HG03066 (cell line): ENCODE measurements at regions not wholly inside any gene's neighbourhood (a gene's known extent, or its start where the extent isn't known, plus 50 kb on each side); places are given as distances from the start of the nearest gene placed in this dataset.

Experiments
- ATAC-seq: cut with Tn5 transposase; IDR thresholded peaks from one replicate; pipeline ENCODE4 v1.9.1; 2021; ENCODE audit warnings: low read depth; ENCODE audit not compliant: unreplicated experiment

GRCh38 chr4:35534962-35535361 lies 709.4 kb downstream of the ARAP2 start:
- ATAC-seq = no peak

- no peak for ATAC-seq
Measured at GRCh38 chr4:35538807-35539206, 705.5 kb downstream of the ARAP2 start.

- no peak for ATAC-seq
Measured at GRCh38 chr4:35539404-35540055, 704.8 kb downstream of the ARAP2 start.

- no peak for ATAC-seq
Measured at GRCh38 chr4:35541146-35541887, 703.0 kb downstream of the ARAP2 start.

GRCh38 chr4:35541888-35542213 lies 702.5 kb downstream of the ARAP2 start:
- no peak for ATAC-seq

GRCh38 chr4:35548921-35549320 lies 695.4 kb downstream of the ARAP2 start:
- ATAC-seq = no peak

- ATAC-seq = no peak
Measured at GRCh38 chr4:35556387-35556786, 687.9 kb downstream of the ARAP2 start.

- no peak for ATAC-seq
Measured at GRCh38 chr4:35559559-35560365, 684.6 kb downstream of the ARAP2 start.

GRCh38 chr4:35562861-35563260 lies 681.5 kb downstream of the ARAP2 start:
- no peak for ATAC-seq

GRCh38 chr4:35565640-35566039 lies 678.7 kb downstream of the ARAP2 start:
- ATAC-seq = no peak

- no peak for ATAC-seq
Measured at GRCh38 chr4:35591035-35591434, 653.3 kb downstream of the ARAP2 start.

- no peak for ATAC-seq
Measured at GRCh38 chr4:35604252-35604651, 640.1 kb downstream of the ARAP2 start.

- ATAC-seq = no peak
Measured at GRCh38 chr4:35604724-35605123, 639.6 kb downstream of the ARAP2 start.

- no peak for ATAC-seq
Measured at GRCh38 chr4:35608205-35608604, 636.1 kb downstream of the ARAP2 start.

GRCh38 chr4:35614120-35614519 lies 630.2 kb downstream of the ARAP2 start:
- no peak for ATAC-seq

- ATAC-seq = no peak
Measured at GRCh38 chr4:35639929-35640328, 604.4 kb downstream of the ARAP2 start.

- no peak for ATAC-seq
Measured at GRCh38 chr4:35643661-35644060, 600.7 kb downstream of the ARAP2 start.

GRCh38 chr4:35644591-35644990 lies 599.7 kb downstream of the ARAP2 start:
- ATAC-seq = no peak

- no peak for ATAC-seq
Measured at GRCh38 chr4:35649011-35649410, 595.3 kb downstream of the ARAP2 start.

- ATAC-seq = no peak
Measured at GRCh38 chr4:35649778-35650177, 594.5 kb downstream of the ARAP2 start.

- no peak for ATAC-seq
Measured at GRCh38 chr4:35652197-35652596, 592.1 kb downstream of the ARAP2 start.

GRCh38 chr4:35653451-35653850 lies 590.9 kb downstream of the ARAP2 start:
- no peak for ATAC-seq
